ENCODE measurements at regions not wholly inside any gene's neighbourhood (a gene's known extent, or its start where the extent isn't known, plus 50 kb on each side); places are given as distances from the start of the nearest gene placed in this dataset.
"Not testable (repeated sequence)": the region's sequence is repeated elsewhere in the genome, so short reads cannot be mapped to it uniquely, and the experiment has no call there.

GRCh38 chr7:131934452-131934851 is 378.0 kb upstream of the PODXL start:
- no peak for DNase-seq (ENCODE audit: low spot score)

GRCh38 chr7:131933751-131934289 is 377.4 kb upstream of the PODXL start:
- no peak for DNase-seq (ENCODE audit: low spot score)

- DNase-seq (ENCODE audit: low spot score) = not testable (repeated sequence)
Observed at GRCh38 chr7:131933219-131933618, 376.8 kb upstream of the PODXL start.

- no peak for DNase-seq (ENCODE audit: low spot score)
Observed at GRCh38 chr7:131932271-131932670, 375.8 kb upstream of the PODXL start.

GRCh38 chr7:131931370-131931769 is 374.9 kb upstream of the PODXL start:
- no peak for DNase-seq (ENCODE audit: low spot score)

- DNase-seq (ENCODE audit: low spot score) = no peak
Observed at GRCh38 chr7:131929632-131930031, 373.2 kb upstream of the PODXL start.

- no peak for DNase-seq (ENCODE audit: low spot score)
Observed at GRCh38 chr7:131927770-131928423, 371.5 kb upstream of the PODXL start.

- no peak for DNase-seq (ENCODE audit: low spot score)
Observed at GRCh38 chr7:131925636-131926035, 369.2 kb upstream of the PODXL start.

GRCh38 chr7:131924857-131925256 is 368.4 kb upstream of the PODXL start:
- DNase-seq (ENCODE audit: low spot score) = no peak

GRCh38 chr7:131922948-131923347 is 366.5 kb upstream of the PODXL start:
- DNase-seq (ENCODE audit: low spot score) = not testable (repeated sequence)

GRCh38 chr7:131921016-131921415 is 364.6 kb upstream of the PODXL start:
- DNase-seq (ENCODE audit: low spot score) = no peak

- no peak for DNase-seq (ENCODE audit: low spot score)
Observed at GRCh38 chr7:131919920-131920709, 363.7 kb upstream of the PODXL start.

- DNase-seq (ENCODE audit: low spot score) = no peak
Observed at GRCh38 chr7:131911112-131911511, 354.7 kb upstream of the PODXL start.

- DNase-seq (ENCODE audit: low spot score) = no peak
Observed at GRCh38 chr7:131909151-131909768, 352.8 kb upstream of the PODXL start.

GRCh38 chr7:131908714-131909113 is 352.3 kb upstream of the PODXL start:
- DNase-seq (ENCODE audit: low spot score) = no peak

- DNase-seq (ENCODE audit: low spot score) = no peak
Observed at GRCh38 chr7:131905471-131905973, 349.1 kb upstream of the PODXL start.

GRCh38 chr7:131904760-131905327 is 348.4 kb upstream of the PODXL start:
- no peak for DNase-seq (ENCODE audit: low spot score)

GRCh38 chr7:131903315-131903714 is 346.9 kb upstream of the PODXL start:
- DNase-seq (ENCODE audit: low spot score) = no peak

- DNase-seq (ENCODE audit: low spot score) = no peak
Observed at GRCh38 chr7:131900785-131901287, 344.4 kb upstream of the PODXL start.

- no peak for DNase-seq (ENCODE audit: low spot score)
Observed at GRCh38 chr7:131899271-131900030, 343.0 kb upstream of the PODXL start.

GRCh38 chr7:131898418-131898817 is 342.0 kb upstream of the PODXL start:
- DNase-seq (ENCODE audit: low spot score) = no peak

Data from kidney capillary endothelial cell (primary cell).